Heart left ventricle (tissue), 16 donors: ENCODE measurements at regions not wholly inside any gene's neighbourhood (a gene's known extent, or its start where the extent isn't known, plus 50 kb on each side); places are given as distances from the start of the nearest gene placed in this dataset.

Experiments used
- ATAC-seq, 4 donors: fragments of 200-7000 bp; cut with Tn5 transposase; one replicate each; pipeline ENCODE4 v1.9.1; 2020 to 2022; ENCODE audit warnings: moderate library complexity in 4 of 4, mild to moderate bottlenecking in 3 of 4, moderate number of reproducible peaks in 1 of 4
- DNase-seq, 5 donors: peaks; one replicate each; pipeline ENCODE4 v3.0.0-alpha.2; 2020
- H3K27ac ChIP-seq, 12 donors: fragments of 200-600 bp; sonication (generic) in 4 of 12; one replicate each; pipeline versions ENCODE4 v1.5.0 to v1.8.0; 2016 to 2022; ENCODE audit warnings: mild to moderate bottlenecking in 2 of 12
- H3K27me3 ChIP-seq, 9 donors: fragments of 200-600 bp; sonication (generic) in 2 of 9; one replicate each; pipeline versions ENCODE4 v1.5.1 to v1.8.0; 2016 to 2022; ENCODE audit warnings: mild to moderate bottlenecking in 3 of 9
- H3K36me3 ChIP-seq, 9 donors: fragments of 200-600 bp; sonication (generic) in 2 of 9; one replicate each; pipeline versions ENCODE4 v1.5.0 to v1.8.0; 2018 to 2022; ENCODE audit warnings: mild to moderate bottlenecking in 2 of 9
- H3K4me1 ChIP-seq, 12 donors: fragments of 200-600 bp; sonication (generic) in 4 of 12; one replicate each; pipeline versions ENCODE4 v1.5.0 to v1.8.0; 2016 to 2022; ENCODE audit warnings: mild to moderate bottlenecking in 3 of 12
- H3K4me3 ChIP-seq, 12 donors: fragments of 200-600 bp; sonication (generic) in 4 of 12; one replicate each; pipeline versions ENCODE4 v1.5.0 to v1.8.0; 2017 to 2022; ENCODE audit warnings: mild to moderate bottlenecking in 9 of 12, moderate library complexity in 4 of 12
- H3K9me3 ChIP-seq, 12 donors: fragments of 200-600 bp; sonication (generic) in 4 of 12; one replicate each; pipeline versions ENCODE4 v1.5.0 to v1.8.0; 2016 to 2022; ENCODE audit warnings: mild to moderate bottlenecking in 1 of 12
- POLR2A ChIP-seq, 2 donors: fragments of 450-650 bp; IDR thresholded peaks; one replicate each; pipeline ENCODE4 v1.6.1; 2017; ENCODE audit warnings: antibody characterized with exemption in 2 of 2, mild to moderate bottlenecking in 2 of 2, moderate library complexity in 2 of 2
- WGBS, 4 donors: extraction: QIAGEN DNeasy Blood & Tissue Kit in 2 of 4; methylation state at CpG; one replicate each; pipeline versions ENCODE4 v1.1.5 to v1.1.7; 2013 to 2018; 5-methylcytosine and 5-hydroxymethylcytosine counted together
- intact Hi-C, 10 donors: fragments of 100-400 bp; cut with DNase I; formaldehyde crosslinking; loops; one replicate each; pipeline versions ENCODE4 v1.11.1 to v1.14.2; 2022
- TF ChIP-seq, protein P1 (sequence below), 12 donors: fragments of 200-600 bp; sonication (generic) in 4 of 12; IDR thresholded peaks; one replicate each; pipeline versions ENCODE4 v1.5.0 to v1.8.0; 2018 to 2022; ENCODE audit warnings: antibody characterized with exemption in 12 of 12, mild to moderate bottlenecking in 5 of 12
- donor health status: ischemic (EF 13 %, LVEDD 7.1; RV severe dilation, severe dysfunction).
- donor health status: healthy with polysubstance abuse.
- donor health status: DM: no; HTN: yes; CAD: no.
- donor health status: DM: no; HTN: no; CAD: no.
- donor health status: ischemic (EF 25% LVEDD 6.9; RV normal size, moderate dysfunction).
- donor health status: ischemic (EF 25% LVEDD 5.7; RV mildly dilated, moderate dysfunction).
- donor health status: healthy.
- donor health status: DM: yes; HTN: yes; CAD: no.
- donor health status: ischemic (EF 35%, LVEDD 5.7; RV mildly dilated, moderate dysfunction).
- donor health status: nonischemic (EF 11% LVEDD 7.7; RV severe dilation, severe dysfunction).
- donor health status: DM: yes; HTN: yes; CAD: no.
- donor health status: PGD.
- donor health status: ischemic (EF 29% LVEDD 5.4; RV normal size, mild dysfunction).
- donor health status: nonischemic (EF 23%, LVEDD 6.1; RV moderate dilation, normal function).

GRCh38 chr4:130640592-130640991 is 1544.6 kb downstream of the C4orf33 start:
- Histone ChIP-seq H3K9me3 (no peaks in the 10 kb centered on the region), H3K4me3 (no peak overlapping the region), H3K4me1 (no peaks in the 10 kb centered on the region), H3K36me3 (no peaks in the 10 kb centered on the region), H3K27ac (no peak overlapping the region), H3K27me3 (no peaks in the 10 kb centered on the region)
- no peak for TF ChIP-seq POLR2A (IDR thresholded peaks at IDR 0.05)
- TF ChIP-seq, protein P1, sequence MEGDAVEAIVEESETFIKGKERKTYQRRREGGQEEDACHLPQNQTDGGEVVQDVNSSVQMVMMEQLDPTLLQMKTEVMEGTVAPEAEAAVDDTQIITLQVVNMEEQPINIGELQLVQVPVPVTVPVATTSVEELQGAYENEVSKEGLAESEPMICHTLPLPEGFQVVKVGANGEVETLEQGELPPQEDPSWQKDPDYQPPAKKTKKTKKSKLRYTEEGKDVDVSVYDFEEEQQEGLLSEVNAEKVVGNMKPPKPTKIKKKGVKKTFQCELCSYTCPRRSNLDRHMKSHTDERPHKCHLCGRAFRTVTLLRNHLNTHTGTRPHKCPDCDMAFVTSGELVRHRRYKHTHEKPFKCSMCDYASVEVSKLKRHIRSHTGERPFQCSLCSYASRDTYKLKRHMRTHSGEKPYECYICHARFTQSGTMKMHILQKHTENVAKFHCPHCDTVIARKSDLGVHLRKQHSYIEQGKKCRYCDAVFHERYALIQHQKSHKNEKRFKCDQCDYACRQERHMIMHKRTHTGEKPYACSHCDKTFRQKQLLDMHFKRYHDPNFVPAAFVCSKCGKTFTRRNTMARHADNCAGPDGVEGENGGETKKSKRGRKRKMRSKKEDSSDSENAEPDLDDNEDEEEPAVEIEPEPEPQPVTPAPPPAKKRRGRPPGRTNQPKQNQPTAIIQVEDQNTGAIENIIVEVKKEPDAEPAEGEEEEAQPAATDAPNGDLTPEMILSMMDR (IDR thresholded peaks at IDR 0.05), result no peak
- WGBS, 4 donors, result 64 to 73% (median 69%) methylated on average over 2 of the region's 2 CpGs
- ATAC-seq (no peak), DNase-seq (no peak)
- intact Hi-C loops, result no loop called here

GRCh38 chr4:130646886-130647285 is 1550.9 kb downstream of the C4orf33 start:
- TF ChIP-seq, protein P1 (IDR thresholded peaks at IDR 0.05), result no peak
- TF ChIP-seq POLR2A (IDR thresholded peaks at IDR 0.05), result no peak
- DNase-seq (no peak), ATAC-seq (no peak)
- Histone ChIP-seq H3K36me3 (no peaks in the 10 kb centered on the region), H3K27me3 (no peaks in the 10 kb centered on the region), H3K4me1 (no peaks in the 10 kb centered on the region), H3K27ac (no peak overlapping the region), H3K9me3 (no peaks in the 10 kb centered on the region), H3K4me3 (no peak overlapping the region)
- intact Hi-C loops, result no loop called here

GRCh38 chr4:130648570-130648969 is 1552.6 kb downstream of the C4orf33 start:
- intact Hi-C loops, result no loop called here
- no peak for TF ChIP-seq POLR2A (IDR thresholded peaks at IDR 0.05)
- TF ChIP-seq, protein P1 (IDR thresholded peaks at IDR 0.05), result no peak
- 75 to 82% (median 79%) methylated on average over 2 of the region's 2 CpGs for WGBS, 4 donors
- no peaks in the 10 kb centered on the region for H3K4me1 ChIP-seq
- no peaks in the 10 kb centered on the region for H3K36me3 ChIP-seq
- H3K27me3 ChIP-seq, result no peaks in the 10 kb centered on the region
- ATAC-seq (no peak), DNase-seq (no peak)
- H3K4me3 ChIP-seq, result no peak overlapping the region
- H3K27ac ChIP-seq, result no peak overlapping the region
- peaks cover 0 to 11% (median 0%) of the 10 kb centered on the region in 12 donors for H3K9me3 ChIP-seq

- DNase-seq (no peak), ATAC-seq (no peak)
- 80 to 82% (median 81%) methylated on average over 6 of the region's 6 CpGs for WGBS, 4 donors
- Histone ChIP-seq H3K4me3 (no peak overlapping the region), H3K27me3 (no peaks in the 10 kb centered on the region), H3K36me3 (no peaks in the 10 kb centered on the region), H3K27ac (no peak overlapping the region), H3K4me1 (no peaks in the 10 kb centered on the region), H3K9me3 (peaks cover 0 to 26% (median 5%) of the 10 kb centered on the region in 12 donors)
- intact Hi-C loops, result no loop called here
- TF ChIP-seq, protein P1 (IDR thresholded peaks at IDR 0.05), result no peak
- no peak for TF ChIP-seq POLR2A (IDR thresholded peaks at IDR 0.05)
Observed at GRCh38 chr4:130653842-130654241, 1557.9 kb downstream of the C4orf33 start.
